Posterior cingulate gyrus (tissue), 11 donors: ENCODE measurements at regions not wholly inside any gene's neighbourhood (a gene's known extent, or its start where the extent isn't known, plus 50 kb on each side); places are given as distances from the start of the nearest gene placed in this dataset.
"Not testable (repeated sequence)": the region's sequence is repeated elsewhere in the genome, so short reads cannot be mapped to it uniquely, and the experiment has no call there.

Experiments
- DNase-seq, 10 donors: peaks; one replicate each; pipeline versions ENCODE4 v3.0.0 to v3.0.0-alpha.2; 2020 to 2021; ENCODE audit warnings: mixed read lengths in 3 of 10
- intact Hi-C: fragments of 100-400 bp; cut with DNase I; formaldehyde crosslinking; loops from one replicate; pipeline ENCODE4 v1.15.1; 2023

DNA sequence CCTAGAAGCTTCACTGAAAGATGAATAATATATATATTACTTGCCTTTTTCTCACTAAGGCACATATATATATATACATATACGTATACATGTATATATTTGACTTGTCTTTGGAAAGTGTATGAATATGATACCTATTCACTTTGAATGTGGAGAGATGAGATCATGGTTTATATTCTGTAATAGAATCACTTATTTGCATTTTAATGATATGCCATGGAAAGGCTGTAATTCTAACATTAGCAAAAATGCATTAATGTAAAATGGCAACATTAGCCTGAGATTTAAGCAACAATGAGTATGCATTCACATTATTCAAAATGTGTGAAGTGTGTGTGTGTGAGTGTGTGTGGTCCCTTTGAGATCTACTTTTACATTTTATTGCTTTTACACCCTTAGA lies 54.5 kb upstream of the PRKD1 start:
- DNase-seq: no peak
- intact Hi-C loops: no loop called here

DNA sequence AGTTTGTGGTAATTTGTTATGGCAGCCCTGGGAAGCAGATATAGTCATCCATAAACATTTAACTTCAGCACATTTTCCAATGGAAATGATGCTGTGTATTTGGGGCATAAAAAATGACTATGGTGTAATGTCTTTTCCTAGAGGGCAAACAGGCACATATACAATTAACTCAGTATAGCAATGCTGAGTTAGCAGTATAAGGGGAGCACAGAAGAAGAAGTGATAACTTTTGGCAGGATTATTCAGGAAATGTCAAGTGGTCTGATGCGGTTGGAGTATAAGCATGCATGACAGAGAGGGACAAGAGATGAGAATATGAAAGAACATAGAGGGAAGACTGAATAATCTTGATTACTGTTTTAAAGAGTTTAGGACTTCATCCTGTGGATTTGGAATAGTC lies 55.3 kb upstream of the PRKD1 start:
- no peak for DNase-seq
- intact Hi-C loops: no loop called here

DNA sequence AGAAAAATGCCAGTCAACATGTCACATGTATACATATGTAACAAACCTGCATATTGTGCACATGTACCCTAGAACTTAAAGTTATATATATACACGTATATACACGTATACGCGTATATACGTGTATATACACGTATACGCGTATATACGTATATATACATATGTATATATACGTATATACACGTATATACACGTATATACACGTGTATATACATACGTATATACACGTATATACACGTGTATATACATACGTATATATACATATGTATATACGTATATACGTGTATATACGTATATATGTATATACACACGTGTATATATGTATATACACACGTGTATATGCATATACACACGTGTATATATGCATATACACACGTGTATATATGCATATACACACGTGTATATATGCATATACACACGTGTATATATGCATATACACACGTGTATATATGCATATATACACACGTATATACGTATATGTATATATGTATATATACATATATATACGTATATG lies 62.8 kb upstream of the PRKD1 start:
- intact Hi-C loops, DNase-seq: not testable (repeated sequence)

DNA sequence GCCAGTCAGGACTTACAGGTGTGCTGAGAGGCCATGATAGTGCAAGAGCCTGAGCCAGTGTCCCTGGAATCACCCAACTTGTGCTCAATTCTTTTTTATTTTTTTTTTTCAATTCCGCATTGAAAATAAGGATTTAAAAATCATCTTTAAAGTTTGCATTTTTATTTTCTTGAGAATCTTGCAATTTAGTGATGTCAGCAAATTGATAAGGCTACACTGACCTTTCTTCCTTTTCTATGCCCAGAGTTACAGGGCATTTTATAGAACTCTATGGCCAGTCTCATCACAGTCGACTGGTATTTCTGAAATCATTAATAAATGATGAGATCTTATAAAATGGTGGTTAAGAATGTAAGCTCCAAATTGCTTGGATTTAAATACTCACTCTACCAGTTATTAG lies 63.3 kb upstream of the PRKD1 start:
- intact Hi-C loops: no loop called here
- DNase-seq: no peak

DNA sequence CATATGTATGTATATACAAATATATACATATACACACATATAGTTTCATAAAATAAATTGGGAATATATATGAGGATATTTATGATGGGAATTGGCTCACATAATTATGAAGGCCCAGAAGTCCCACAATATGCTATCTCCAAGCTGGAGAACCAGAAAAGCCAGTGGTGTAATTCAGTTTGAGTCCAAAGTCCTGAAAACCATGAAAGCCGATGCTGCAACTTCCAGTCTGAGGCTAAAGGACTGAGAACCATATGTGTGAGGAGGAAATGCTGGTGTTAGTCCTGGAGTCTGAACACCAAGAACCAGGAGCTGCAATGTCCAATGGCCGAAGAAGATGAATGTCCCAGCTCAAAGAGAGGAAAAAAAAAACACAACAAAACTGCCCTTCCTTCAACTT lies 65.5 kb upstream of the PRKD1 start:
- no peak for DNase-seq
- intact Hi-C loops: no loop called here

DNA sequence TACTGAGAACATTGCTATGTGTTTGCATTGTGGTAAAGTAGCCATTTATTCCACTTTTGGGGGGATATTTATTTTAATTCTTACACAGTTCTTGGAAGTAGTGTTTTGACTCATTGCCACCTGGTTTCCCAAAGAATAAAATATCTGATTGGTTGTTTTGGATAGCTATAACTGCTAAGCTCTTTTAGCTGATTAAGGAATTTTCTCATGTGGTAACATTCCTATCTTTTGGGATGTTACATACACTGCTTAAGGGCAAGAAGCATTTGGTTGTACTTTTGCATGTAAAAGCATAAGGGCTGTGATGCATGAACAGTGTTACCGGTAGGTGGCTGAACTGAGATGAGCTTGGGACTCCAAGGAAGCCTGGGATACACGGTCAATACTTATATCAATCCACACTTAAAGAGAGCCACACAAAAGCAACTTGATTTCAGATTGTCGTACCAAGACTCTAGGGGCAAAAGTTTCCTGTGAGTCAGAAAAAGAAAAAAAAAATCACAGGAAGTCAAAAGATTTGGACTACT lies 71.4 kb upstream of the PRKD1 start:
- DNase-seq: no peak
- intact Hi-C loops: no loop called here

DNA sequence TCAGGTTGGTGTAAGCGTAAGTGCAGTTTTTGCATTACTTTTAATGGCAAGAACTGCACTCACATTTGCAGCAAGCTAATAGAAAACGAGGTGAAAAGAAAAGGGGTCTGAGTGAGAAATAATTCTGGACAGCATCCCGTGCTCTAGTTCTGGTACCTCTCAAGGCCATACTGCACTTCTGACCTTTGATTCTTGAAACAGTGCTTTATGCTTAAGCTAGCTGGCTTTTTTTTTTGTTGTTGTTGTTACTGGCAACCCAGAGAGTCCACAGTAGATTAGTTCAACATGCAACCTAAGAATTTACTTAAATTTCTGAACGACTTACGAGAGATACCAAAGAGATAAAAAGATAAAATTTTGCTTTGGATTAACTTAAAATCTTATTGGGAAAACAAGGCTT lies 75.2 kb upstream of the PRKD1 start:
- no peak for DNase-seq
- intact Hi-C loops: loop anchor here (10.0 kb wide), 2 partner anchors 212 to 1248 kb away; no protein-coding TSS in a partner anchor

DNA sequence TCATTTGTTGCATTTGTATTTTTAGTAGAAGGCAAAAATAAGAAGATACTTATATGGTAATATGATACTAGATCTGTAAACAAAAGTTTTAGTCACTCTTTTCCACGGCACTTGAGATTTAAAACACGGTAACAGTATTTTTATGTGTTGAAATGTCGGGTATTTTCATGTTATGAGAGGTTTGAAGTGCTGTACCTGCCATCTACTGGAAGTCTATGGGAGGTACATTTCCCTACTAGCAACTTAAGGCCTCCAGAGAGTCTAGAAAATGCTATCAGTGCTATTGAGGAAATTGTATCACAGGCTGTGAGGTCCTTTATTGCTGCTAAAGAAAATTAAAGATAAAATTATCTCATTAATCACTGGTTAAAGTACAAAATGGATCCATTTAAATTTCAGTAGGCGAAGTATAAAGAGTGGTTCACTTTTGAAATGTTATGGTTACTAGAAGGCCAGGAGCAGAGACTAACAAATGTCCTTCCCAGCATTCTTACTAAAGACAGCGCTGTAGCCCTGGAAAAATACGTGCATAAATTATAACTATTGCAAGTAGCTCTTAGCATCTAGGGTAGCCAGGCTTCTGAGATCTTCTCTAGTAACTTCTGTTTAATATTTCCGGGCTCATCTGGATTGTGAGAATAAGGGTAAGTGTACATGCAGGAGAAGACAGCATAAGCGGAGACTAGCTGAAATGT lies 77.6 kb upstream of the PRKD1 start:
- intact Hi-C loops: loop anchor here (1.0 to 10.0 kb wide), 3 partner anchors 210 to 1250 kb away; no protein-coding TSS in a partner anchor
- no peak for DNase-seq

DNA sequence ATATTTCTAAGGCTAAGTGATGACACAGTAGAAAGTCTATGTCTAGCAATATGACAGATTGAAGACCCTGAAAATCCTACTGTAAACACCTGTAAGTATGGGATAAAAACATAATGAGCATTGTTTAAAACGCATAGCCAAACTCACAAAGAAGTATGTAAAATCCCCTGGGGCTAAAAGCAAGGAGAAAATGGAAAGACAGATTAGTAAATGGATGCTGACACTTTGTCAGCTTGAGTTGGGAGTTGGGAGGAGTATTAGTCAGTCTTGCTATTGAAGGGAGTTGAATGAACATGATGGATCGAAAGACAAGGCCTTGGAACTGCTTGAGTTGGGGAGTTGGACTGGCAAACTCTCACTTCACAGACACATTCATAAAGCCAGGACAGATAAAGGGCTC lies 79.0 kb upstream of the PRKD1 start:
- DNase-seq: no peak
- intact Hi-C loops: loop anchor here (10.0 kb wide), 2 partner anchors 208 to 1252 kb away; no protein-coding TSS in a partner anchor

DNA sequence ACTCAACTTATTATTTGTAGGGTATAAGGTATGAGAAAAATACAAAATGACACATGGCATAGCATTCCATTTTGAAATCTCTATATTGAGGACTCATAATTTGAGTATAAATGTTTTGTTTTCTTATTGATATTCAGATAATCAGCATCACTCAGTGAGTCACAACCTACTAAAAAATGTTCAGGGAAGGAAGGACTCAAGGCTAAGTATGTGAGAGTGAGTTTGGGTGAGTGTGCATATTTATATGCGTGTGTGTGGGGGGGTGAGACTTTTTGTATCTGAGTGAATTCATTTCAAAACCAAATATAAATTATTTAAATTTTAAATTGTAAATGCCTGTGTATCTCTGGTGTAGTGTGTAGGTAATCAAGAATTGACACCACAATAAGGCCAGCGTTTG lies 87.8 kb upstream of the PRKD1 start:
- intact Hi-C loops: no loop called here
- DNase-seq: no peak

DNA sequence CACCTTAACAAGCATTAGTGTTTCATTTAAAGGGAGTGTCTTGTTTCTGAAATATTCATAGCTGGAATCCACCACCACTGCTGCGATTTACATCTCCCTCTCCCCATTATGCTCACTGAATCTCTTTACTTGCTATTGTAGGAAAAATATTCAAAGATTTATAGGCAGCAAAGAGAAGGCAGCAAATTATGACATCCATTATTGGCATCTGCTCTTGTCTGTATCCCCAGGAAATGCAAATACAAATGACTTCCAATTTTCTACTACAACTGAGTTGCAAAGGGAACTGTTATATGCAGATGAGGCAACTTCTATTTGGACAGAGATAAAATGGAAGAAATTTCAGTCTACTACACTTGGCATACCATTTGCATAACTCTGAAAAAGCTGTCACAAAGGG lies 88.4 kb upstream of the PRKD1 start:
- no peak for DNase-seq
- intact Hi-C loops: no loop called here

DNA sequence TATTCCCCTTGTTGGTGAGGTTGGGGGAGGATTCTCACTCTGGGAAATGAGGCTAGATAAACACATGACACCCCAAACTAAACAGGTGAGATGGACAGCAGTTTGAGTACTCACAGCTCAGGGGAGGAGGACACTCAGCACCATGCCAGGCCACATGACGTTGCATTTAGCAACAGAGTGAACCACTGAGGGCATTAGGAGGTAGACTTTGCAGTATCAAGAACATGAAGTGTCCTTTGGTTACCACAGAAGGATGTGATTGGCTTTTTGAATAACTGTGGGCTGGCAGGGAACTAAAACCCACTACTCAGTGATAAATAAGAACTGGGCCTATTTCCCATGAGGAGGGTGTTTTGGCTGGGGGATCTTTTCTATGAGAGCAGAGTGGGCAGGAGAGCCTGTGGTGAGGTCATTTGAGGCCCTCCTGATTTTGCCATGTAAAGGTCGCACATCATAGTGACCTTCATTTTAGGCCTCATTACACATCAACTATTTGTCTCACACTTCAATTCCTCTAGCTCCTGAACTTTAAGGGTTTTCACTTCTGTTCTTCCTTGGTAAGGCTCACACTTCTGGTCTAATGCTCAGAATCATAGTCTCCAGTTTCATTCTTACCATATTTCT lies 89.8 kb upstream of the PRKD1 start:
- DNase-seq: no peak
- intact Hi-C loops: no loop called here

DNA sequence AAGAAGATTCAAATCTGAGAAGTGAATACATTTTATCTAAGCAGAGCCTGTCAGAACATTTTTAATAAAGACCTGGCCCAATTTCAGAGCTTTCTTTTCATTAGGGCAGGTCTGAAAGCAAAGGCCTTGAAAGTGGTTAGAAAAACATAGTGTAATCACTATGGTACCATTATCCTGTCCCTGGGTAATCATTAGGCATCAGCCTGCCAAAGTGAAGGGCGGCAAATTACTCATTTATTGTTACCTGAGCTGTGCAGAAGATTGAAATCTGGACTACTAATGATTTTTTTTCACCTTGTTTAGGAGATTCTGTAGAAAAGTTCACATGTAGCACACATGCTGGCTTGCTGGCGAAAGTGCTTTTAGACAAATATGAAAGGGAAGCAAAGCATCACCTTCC lies 92.6 kb upstream of the PRKD1 start:
- intact Hi-C loops: no loop called here
- DNase-seq: no peak

DNA sequence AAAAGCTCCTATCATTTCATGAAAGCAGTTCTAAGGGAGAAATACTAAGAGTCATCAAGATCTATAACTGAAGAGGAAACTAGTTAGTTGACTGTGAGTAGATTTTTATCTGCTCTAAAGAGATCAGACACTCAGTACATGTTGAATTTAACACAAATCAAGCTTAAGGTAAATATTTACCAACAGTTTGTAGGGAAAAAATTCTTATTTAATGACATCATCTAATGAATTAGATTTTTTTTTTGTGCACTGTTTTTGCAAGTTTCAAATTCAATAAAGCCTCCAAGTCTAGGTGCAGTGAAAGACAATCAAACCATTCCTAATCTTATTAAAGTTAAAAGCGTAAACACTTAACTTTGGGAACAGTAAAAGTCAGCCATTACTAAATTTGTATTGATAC lies 93.0 kb upstream of the PRKD1 start:
- intact Hi-C loops: no loop called here
- DNase-seq: no peak

DNA sequence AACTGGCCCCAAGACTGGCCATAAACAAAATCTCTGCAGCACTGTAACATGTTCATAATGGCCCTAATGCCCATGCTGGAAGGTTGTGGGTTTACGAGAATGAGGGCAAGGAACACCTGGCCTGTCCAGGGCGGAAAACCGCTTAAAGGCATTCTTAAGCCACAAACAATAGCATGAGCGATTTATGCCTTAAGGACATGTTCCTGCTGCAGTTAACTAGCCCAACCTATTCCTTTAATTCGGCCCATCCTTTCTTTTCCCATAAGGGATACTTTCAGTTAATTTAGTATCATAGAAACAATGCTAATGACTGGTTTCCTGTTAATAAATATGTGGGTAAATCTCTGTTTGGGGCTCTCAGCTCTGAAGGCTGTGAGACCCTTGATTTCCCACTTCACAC lies 95.7 kb upstream of the PRKD1 start:
- intact Hi-C loops, DNase-seq: not testable (repeated sequence)

DNA sequence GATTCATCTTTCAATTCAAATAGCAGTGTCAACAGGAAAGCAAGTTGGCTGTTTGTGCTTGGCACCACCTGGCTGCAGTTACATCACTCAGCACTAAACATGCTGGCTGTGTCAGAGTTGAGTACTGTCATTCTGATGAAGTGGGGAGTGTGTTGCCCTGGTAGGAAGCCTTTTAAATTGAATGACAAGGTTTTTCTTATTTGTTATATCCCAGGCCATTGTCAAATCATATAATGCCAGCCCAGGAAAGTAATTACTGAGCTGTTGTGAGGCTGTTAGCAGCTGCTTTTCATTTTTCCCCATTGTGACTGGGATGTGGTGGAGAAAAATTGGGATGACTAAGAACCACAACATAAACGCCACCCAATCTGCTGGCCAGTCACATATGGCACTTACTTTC lies 106.5 kb upstream of the PRKD1 start:
- intact Hi-C loops: no loop called here
- DNase-seq: no peak

DNA sequence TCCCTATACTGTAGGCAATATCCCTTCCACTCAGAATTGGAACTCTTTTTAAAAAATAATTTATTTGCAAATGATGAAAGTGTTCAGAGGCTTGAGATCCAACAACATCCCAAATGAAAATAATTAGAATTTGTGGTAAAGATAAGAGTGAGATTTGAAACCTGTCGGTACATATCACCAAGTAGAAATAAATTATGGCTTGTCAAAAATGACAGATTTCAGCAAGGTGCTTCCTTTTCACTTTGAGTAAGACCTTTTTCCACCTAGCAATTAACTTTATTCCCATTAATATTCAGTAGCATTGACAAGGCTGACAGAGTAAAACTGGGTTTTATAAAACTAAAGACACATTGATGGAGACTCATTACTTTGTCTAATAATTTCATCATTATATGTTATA lies 107.7 kb upstream of the PRKD1 start:
- intact Hi-C loops: no loop called here
- no peak for DNase-seq

DNA sequence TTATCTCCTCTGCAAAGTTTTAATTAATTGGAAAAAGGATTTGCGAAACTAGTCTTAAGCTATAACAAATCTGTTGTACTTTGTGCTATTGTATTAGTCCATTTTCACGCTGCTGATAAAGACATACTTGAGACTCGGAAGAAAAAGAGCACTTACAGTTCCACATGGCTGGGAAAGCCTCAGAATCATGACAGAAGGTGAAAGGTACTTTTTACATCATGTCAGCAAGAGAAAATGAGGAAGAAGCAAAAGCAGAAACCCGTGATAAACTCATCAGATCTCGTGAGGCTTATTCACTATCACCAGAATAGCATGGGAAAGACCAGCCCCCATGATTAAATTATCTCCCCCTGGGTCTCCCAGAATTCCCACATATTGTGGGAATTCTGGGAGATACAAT lies 118.1 kb upstream of the PRKD1 start:
- DNase-seq: no peak
- intact Hi-C loops: no loop called here

DNA sequence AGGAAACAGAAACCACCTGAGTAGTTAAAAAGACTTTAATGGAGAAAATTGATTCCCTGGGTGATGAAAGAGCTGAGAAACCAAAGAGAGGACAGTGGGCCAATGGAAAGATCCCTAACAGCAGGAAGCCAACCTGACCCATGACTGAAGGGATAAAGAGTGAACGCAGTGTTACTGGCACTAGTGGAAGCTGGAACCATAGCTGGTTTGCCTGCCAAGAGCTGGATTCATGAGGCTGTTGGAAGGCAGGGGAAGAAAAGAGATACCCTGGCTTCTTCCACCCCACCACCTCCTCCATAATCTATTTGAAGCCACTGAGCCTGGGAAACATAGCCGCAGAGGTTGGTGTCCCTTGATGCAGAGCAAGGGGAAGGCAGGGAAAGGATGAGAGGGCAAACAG lies 125.5 kb upstream of the PRKD1 start:
- DNase-seq: peak in 1 of 10 donors; percentile 71
- intact Hi-C loops: no loop called here

DNA sequence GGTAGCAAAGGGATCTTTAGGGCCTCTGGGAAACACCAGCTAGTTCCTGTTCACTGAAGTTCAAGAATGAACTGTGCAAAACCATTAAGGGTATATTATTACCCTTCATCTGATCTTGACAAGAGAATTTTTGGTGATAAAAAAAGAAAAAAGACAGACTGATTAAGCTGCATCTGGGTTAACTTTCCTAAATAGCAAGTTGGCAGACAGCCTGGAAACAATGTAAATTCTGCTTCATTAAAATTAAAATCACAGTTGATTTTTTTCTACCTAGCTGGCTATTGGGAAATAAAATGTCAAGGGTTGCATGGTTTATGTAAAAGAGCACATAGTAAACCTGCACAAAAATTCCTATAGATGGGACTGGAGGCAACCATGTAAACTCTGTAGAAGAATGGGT lies 126.6 kb upstream of the PRKD1 start:
- DNase-seq: no peak
- intact Hi-C loops: no loop called here

DNA sequence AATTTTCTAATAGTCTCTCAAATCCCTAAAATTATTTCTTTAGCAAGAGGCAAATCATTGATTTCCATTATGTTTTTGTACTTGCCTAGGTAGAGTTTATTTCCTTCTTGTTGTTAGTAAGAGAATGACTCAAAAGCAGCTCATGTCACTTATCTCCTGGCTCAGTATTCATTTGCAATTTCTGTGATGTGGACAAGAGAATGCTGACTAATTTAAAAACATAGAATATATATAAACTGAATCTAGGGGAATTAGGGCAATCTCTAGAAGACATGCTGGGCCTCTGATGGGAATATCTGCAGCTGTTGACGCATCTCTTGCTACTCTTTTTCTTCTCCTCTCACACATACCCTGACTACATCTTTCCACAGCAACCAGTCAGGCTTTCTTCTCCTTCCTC lies 130.8 kb upstream of the PRKD1 start:
- DNase-seq: no peak
- intact Hi-C loops: no loop called here

DNA sequence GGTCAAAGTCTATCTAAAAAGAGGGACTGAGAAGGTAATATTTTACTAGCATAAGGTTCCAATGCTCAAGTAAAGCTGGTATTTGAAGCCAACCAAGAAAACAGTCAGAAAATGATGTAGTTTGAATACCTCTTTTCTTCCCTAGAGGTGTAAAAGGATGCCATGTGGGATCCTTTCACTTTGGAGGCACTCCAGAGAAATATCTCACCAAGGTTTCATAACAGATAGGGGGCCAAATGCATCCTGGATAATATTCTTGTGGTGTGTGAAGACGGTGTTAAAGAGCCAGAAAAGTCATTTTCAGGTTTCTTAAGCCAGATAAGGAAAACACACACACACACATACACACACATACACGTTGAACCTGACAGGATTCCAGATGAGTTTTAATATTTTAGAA lies 136.1 kb upstream of the PRKD1 start:
- intact Hi-C loops: no loop called here
- DNase-seq: no peak
